Gastroesophageal sphincter (tissue), 3 donors: ENCODE measurements at regions not wholly inside any gene's neighbourhood (a gene's known extent, or its start where the extent isn't known, plus 50 kb on each side); places are given as distances from the start of the nearest gene placed in this dataset.

Experiments used
- CTCF ChIP-seq, 4 experiments: fragments of 200-600 bp in 2 of 4; fragments of 450-650 bp in 2 of 4; sonication (generic) in 1 of 4; IDR thresholded peaks; one replicate each; pipeline ENCODE4 v1.5.1; 2017 to 2019; ENCODE audit warnings: antibody characterized with exemption in 4 of 4, mild to moderate bottlenecking in 2 of 4, moderate library complexity in 2 of 4
- EP300 ChIP-seq: sonication (generic); formaldehyde crosslinking; IDR thresholded peaks from one replicate; pipeline ENCODE4 v1.6.1; 2017; ENCODE audit warnings: antibody characterized with exemption, mild to moderate bottlenecking
- POLR2A ChIP-seq, 2 donors: fragments of 450-650 bp; IDR thresholded peaks; one replicate each; pipeline ENCODE4 v1.6.1; 2017; ENCODE audit warnings: antibody characterized with exemption in 2 of 2, mild to moderate bottlenecking in 2 of 2, moderate library complexity in 1 of 2
- POLR2AphosphoS5 ChIP-seq: sonication (generic); formaldehyde crosslinking; IDR thresholded peaks from one replicate; pipeline ENCODE4 v1.6.1; 2017; ENCODE audit warnings: antibody characterized with exemption

DNA sequence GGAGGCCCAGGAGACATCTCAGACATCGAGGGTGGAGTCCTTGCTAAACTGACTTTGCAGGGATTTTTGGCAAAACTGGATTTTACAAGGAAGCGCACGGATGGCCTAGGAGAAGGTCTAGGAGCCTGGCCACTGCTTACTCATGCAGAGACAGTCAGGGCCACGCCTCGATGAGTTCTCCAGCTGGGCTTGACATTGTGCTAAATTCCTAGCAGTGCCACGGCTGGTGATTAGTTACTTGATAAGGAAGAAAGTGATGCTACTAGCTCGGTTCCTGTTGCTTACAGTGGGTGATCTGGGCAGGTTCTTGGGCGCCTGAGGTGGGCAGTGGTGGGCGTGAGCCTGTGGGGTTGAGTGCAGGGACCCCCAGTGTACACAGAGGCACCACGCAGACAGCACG, 143.4 kb downstream of the SOX1 start:
- TF ChIP-seq CTCF (IDR thresholded peaks at IDR 0.05), result no peak
- TF ChIP-seq POLR2A (IDR thresholded peaks at IDR 0.05), result no peak
- no peak for TF ChIP-seq POLR2AphosphoS5
- TF ChIP-seq EP300, result no peak
